HCT116 (cell line): ENCODE measurements at regions not wholly inside any gene's neighbourhood (a gene's known extent, or its start where the extent isn't known, plus 50 kb on each side); places are given as distances from the start of the nearest gene placed in this dataset.

Source experiments
- ATAC-seq: fragments of 200-7000 bp; cut with Tn5 transposase; 2 replicates; pipeline ENCODE4 v1.9.1; 2020; ENCODE audit warnings: mild to moderate bottlenecking, moderate library complexity
- BruUV-seq: library from RNA; stranded (reverse); fragments of 400-500 nt; replicated peaks from 2 replicates; lab custom pipeline; 2021; lab: Mats Ljungman, UMichigan
- CTCF ChIA-PET: fragments of 300-600 bp; sonication (Branson Sonifier 250); formaldehyde crosslinking; loops from one replicate; lab custom pipeline; 2021; ENCODE audit warnings: antibody characterized with exemption; lab: Charles Lee
- POLR2A ChIA-PET: fragments of 300-600, 350-600 bp; sonication (Branson Sonifier 250); formaldehyde crosslinking; loops from one replicate; lab custom pipeline; 2021; ENCODE audit warnings: antibody characterized with exemption; lab: Charles Lee
- RAD21 ChIA-PET, 2 experiments: fragments of 300-600 bp; sonication (Branson Sonifier 250); formaldehyde crosslinking; loops; one replicate each; lab custom pipeline; 2023; ENCODE audit warnings: low total read pairs in 2 of 2; ENCODE audit not compliant: uncharacterized antibody in 2 of 2, unreplicated experiment in 2 of 2, low non-redundant PET in 1 of 2; lab: Charles Lee
- DNase-seq: peaks from one replicate; pipeline ENCODE4 v3.0.0-alpha.2; 2010; ENCODE audit warnings: low read depth, low spot score
- H2AFZ ChIP-seq: fragments of 200-600 bp; shearing (Covaris generic), sonication (generic); 2 replicates; pipeline ENCODE4 v1.6.1; 2017; ENCODE audit warnings: low read depth, mixed run types, mixed read lengths, antibody characterized with exemption, low read length; ENCODE audit not compliant: poor library complexity, severe bottlenecking
- H3K27ac ChIP-seq: 2 replicates; pipeline ENCODE4 v1.5.1; 2012; ENCODE audit warnings: low read depth, low read length
- H3K27me3 ChIP-seq: fragments of 200-600 bp; sonication (generic); 2 replicates; pipeline ENCODE4 v1.6.1; 2016; ENCODE audit warnings: mixed run types, low read length, mixed read lengths; ENCODE audit not compliant: insufficient read depth
- H3K36me3 ChIP-seq, 2 experiments: fragments of 200-500 bp in 1 of 2; fragments of 200-600 bp in 1 of 2; sonication (Bioruptor generic) in 1 of 2; sonication (generic) in 1 of 2; 2 replicates each; pipeline versions ENCODE4 v1.5.1 to v1.6.1; 2014 to 2016; ENCODE audit warnings: low read length in 2 of 2, inconsistent platforms in 1 of 2, mixed read lengths in 1 of 2, mixed run types in 1 of 2; ENCODE audit not compliant: insufficient read depth in 2 of 2, control insufficient read depth in 1 of 2
- H3K4me1 ChIP-seq, 2 experiments: fragments of 200-600 bp in 1 of 2; sonication (generic) in 1 of 2; 2 replicates each; pipeline versions ENCODE4 v1.5.1 to v1.6.1; 2012 to 2017; ENCODE audit warnings: low read length in 2 of 2, inconsistent platforms in 1 of 2, mild to moderate bottlenecking in 1 of 2, mixed read lengths in 1 of 2, mixed run types in 1 of 2, moderate library complexity in 1 of 2; ENCODE audit not compliant: insufficient read depth in 2 of 2, control insufficient read depth in 1 of 2
- H3K4me2 ChIP-seq: fragments of 200-600 bp; sonication (generic); 2 replicates; pipeline ENCODE4 v1.6.1; 2017; ENCODE audit warnings: mixed run types, low read length, mixed read lengths
- H3K4me3 ChIP-seq, 2 experiments: fragments of 200-600 bp in 1 of 2; sonication (generic) in 1 of 2; replicated peaks in 1 of 2; 2 replicates each; pipeline ENCODE4 v1.5.1; 2011 to 2016; ENCODE audit warnings: low read length in 2 of 2, control low read depth in 1 of 2, low read depth in 1 of 2, mild to moderate bottlenecking in 1 of 2, mixed read lengths in 1 of 2, mixed run types in 1 of 2
- H3K79me2 ChIP-seq: fragments of 200-600 bp; sonication (generic); 2 replicates; pipeline ENCODE4 v1.6.1; 2017; ENCODE audit warnings: mild to moderate bottlenecking, mixed run types, low read length, moderate library complexity, mixed read lengths; ENCODE audit not compliant: insufficient read depth
- H3K9ac ChIP-seq: fragments of 200-600 bp; sonication (generic); 2 replicates; pipeline ENCODE4 v1.6.1; 2016; ENCODE audit warnings: low read length, mixed read lengths
- H3K9me2 ChIP-seq: fragments of 200-600 bp; sonication (generic), shearing (Covaris generic); 2 replicates; pipeline ENCODE4 v1.6.1; 2017; ENCODE audit warnings: mixed run types, mild to moderate bottlenecking, moderate library complexity; ENCODE audit not compliant: insufficient read depth
- H3K9me3 ChIP-seq, 2 experiments: fragments of 200-500 bp in 1 of 2; fragments of 200-600 bp in 1 of 2; sonication (Bioruptor generic) in 1 of 2; sonication (generic) in 1 of 2; 2 replicates each; pipeline ENCODE4 v1.6.1; 2014 to 2017; ENCODE audit warnings: low read length in 2 of 2, mixed read lengths in 2 of 2, inconsistent platforms in 1 of 2, low read depth in 1 of 2, mild to moderate bottlenecking in 1 of 2, mixed run types in 1 of 2, moderate library complexity in 1 of 2; ENCODE audit not compliant: control insufficient read depth in 1 of 2, insufficient read depth in 1 of 2
- H4K20me1 ChIP-seq: fragments of 200-600 bp; sonication (generic), shearing (Covaris generic); 2 replicates; pipeline ENCODE4 v1.6.1; 2017; ENCODE audit warnings: mixed run types, mild to moderate bottlenecking, moderate library complexity; ENCODE audit not compliant: insufficient read depth
- ATF3 ChIP-seq: IDR thresholded peaks from 2 replicates; pipeline ENCODE4 v1.6.1; 2012
- EGR1 ChIP-seq: IDR thresholded peaks from 2 replicates; pipeline ENCODE4 v1.6.1; 2012; ENCODE audit warnings: low read depth
- ELF1 ChIP-seq: IDR thresholded peaks from 2 replicates; pipeline ENCODE4 v1.6.1; 2012; ENCODE audit warnings: low read depth, borderline replicate concordance
- EZH2phosphoT487 ChIP-seq: fragments of 200-600 bp; IDR thresholded peaks from 2 replicates; pipeline ENCODE4 v1.6.1; 2018; ENCODE audit warnings: antibody characterized with exemption, borderline replicate concordance
- FOSL1 ChIP-seq: IDR thresholded peaks from 2 replicates; pipeline ENCODE4 v1.6.1; 2012; ENCODE audit warnings: low read depth
- MAX ChIP-seq: IDR thresholded peaks from 2 replicates; pipeline ENCODE4 v1.6.1; 2012
- REST ChIP-seq: IDR thresholded peaks from 2 replicates; pipeline ENCODE4 v1.6.1; 2012; ENCODE audit warnings: low read depth
- SIN3A ChIP-seq: IDR thresholded peaks from 2 replicates; pipeline ENCODE4 v1.6.1; 2012; ENCODE audit warnings: low read depth
- SRF ChIP-seq: IDR thresholded peaks from 2 replicates; pipeline ENCODE4 v1.6.1; 2012; ENCODE audit warnings: low read depth
- YY1 ChIP-seq: IDR thresholded peaks from 2 replicates; pipeline ENCODE4 v1.6.1; 2011; ENCODE audit warnings: low read length, low read depth, moderate library complexity, mild to moderate bottlenecking; ENCODE audit not compliant: insufficient replicate concordance; ENCODE audit errors: extremely low read depth
- intact Hi-C: fragments of 100-400 bp; cut with micrococcal nuclease; formaldehyde crosslinking; loops from 2 replicates; pipeline ENCODE4 v1.10.0; 2022
- TF ChIP-seq, protein P1 (sequence below), 3 experiments: fragments of 200-600 bp in 1 of 3; sonication (generic) in 1 of 3; IDR thresholded peaks in 2 of 3; conservative IDR thresholded peaks in 1 of 3; 2 replicates each; pipeline ENCODE4 v1.5.1; 2012 to 2017; ENCODE audit warnings: low read depth in 2 of 3, low read length in 2 of 3, antibody characterized with exemption in 1 of 3, borderline replicate concordance in 1 of 3, control low read depth in 1 of 3, mild to moderate bottlenecking in 1 of 3, mixed read lengths in 1 of 3, mixed run types in 1 of 3, moderate library complexity in 1 of 3; ENCODE audit not compliant: insufficient read depth in 1 of 3

GRCh38 chr6:134658596-134658995 lies 291.3 kb downstream of the ALDH8A1 start:
- DNase-seq (no peak), ATAC-seq (no peak)
- Histone ChIP-seq H3K27me3 (no peaks in the 10 kb centered on the region), H3K9ac (no peak overlapping the region), H3K9me2 (no peaks in the 10 kb centered on the region), H4K20me1 (no peaks in the 10 kb centered on the region), H3K36me3 (no peaks in the 10 kb centered on the region), H3K4me2 (no peak overlapping the region), H3K27ac (no peak overlapping the region), H3K79me2 (no peaks in the 10 kb centered on the region), H3K4me3 (no peak overlapping the region), H3K9me3 (no peaks in the 10 kb centered on the region), H2AFZ (no peak overlapping the region), H3K4me1 (peaks cover 0 to 3% of the 10 kb centered on the region in 2 experiments; a peak in 1 of 4 replicates)
- CTCF ChIA-PET, result no interaction called here
- intact Hi-C loops, result no loop called here
- RAD21 ChIA-PET, result interaction anchor here in 1 of 2 experiments (0.6 kb wide), 1 partner anchor 15 kb away, joined by 3 read pairs; no protein-coding TSS in a partner anchor
- POLR2A ChIA-PET, result no interaction called here
- no TSS peak for BruUV-seq
- TF ChIP-seq REST (no peak), YY1 (no peak), SIN3A (no peak), EZH2phosphoT487 (no peak), SRF (no peak), EGR1 (no peak), ATF3 (no peak), ELF1 (no peak), FOSL1 (no peak), MAX (no peak)
- TF ChIP-seq, protein P1, sequence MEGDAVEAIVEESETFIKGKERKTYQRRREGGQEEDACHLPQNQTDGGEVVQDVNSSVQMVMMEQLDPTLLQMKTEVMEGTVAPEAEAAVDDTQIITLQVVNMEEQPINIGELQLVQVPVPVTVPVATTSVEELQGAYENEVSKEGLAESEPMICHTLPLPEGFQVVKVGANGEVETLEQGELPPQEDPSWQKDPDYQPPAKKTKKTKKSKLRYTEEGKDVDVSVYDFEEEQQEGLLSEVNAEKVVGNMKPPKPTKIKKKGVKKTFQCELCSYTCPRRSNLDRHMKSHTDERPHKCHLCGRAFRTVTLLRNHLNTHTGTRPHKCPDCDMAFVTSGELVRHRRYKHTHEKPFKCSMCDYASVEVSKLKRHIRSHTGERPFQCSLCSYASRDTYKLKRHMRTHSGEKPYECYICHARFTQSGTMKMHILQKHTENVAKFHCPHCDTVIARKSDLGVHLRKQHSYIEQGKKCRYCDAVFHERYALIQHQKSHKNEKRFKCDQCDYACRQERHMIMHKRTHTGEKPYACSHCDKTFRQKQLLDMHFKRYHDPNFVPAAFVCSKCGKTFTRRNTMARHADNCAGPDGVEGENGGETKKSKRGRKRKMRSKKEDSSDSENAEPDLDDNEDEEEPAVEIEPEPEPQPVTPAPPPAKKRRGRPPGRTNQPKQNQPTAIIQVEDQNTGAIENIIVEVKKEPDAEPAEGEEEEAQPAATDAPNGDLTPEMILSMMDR (IDR thresholded peaks at IDR 0.05 in 2 of 3, conservative IDR thresholded peaks at IDR 0.05 in 1 of 3; ENCODE audit: borderline replicate concordance in 1 of 3, insufficient read depth in 1 of 3, low read depth in 2 of 3, low read length in 2 of 3), result no peak
